22Rv1 (cell line): ENCODE measurements at regions not wholly inside any gene's neighbourhood (a gene's known extent, or its start where the extent isn't known, plus 50 kb on each side); places are given as distances from the start of the nearest gene placed in this dataset.

Experiments used
- H3K27ac ChIP-seq: fragments of 450-650 bp; 2 replicates; pipeline ENCODE4 v1.5.1; 2017
- ZFX ChIP-seq: fragments of 450-650 bp; IDR thresholded peaks from 2 replicates; pipeline ENCODE4 v1.6.1; 2017; ENCODE audit warnings: antibody characterized with exemption, borderline replicate concordance
- TF ChIP-seq, protein P1 (sequence below): fragments of 450-650 bp; IDR thresholded peaks from 2 replicates; pipeline ENCODE4 v1.5.1; 2017; ENCODE audit warnings: mild to moderate bottlenecking

GRCh38 chr13:107678075-107678689 is 537.2 kb downstream of the LIG4 start:
- no peak overlapping the region for H3K27ac ChIP-seq
- TF ChIP-seq, protein P1, sequence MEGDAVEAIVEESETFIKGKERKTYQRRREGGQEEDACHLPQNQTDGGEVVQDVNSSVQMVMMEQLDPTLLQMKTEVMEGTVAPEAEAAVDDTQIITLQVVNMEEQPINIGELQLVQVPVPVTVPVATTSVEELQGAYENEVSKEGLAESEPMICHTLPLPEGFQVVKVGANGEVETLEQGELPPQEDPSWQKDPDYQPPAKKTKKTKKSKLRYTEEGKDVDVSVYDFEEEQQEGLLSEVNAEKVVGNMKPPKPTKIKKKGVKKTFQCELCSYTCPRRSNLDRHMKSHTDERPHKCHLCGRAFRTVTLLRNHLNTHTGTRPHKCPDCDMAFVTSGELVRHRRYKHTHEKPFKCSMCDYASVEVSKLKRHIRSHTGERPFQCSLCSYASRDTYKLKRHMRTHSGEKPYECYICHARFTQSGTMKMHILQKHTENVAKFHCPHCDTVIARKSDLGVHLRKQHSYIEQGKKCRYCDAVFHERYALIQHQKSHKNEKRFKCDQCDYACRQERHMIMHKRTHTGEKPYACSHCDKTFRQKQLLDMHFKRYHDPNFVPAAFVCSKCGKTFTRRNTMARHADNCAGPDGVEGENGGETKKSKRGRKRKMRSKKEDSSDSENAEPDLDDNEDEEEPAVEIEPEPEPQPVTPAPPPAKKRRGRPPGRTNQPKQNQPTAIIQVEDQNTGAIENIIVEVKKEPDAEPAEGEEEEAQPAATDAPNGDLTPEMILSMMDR, result peak; percentile 29
- no peak for TF ChIP-seq ZFX

DNA sequence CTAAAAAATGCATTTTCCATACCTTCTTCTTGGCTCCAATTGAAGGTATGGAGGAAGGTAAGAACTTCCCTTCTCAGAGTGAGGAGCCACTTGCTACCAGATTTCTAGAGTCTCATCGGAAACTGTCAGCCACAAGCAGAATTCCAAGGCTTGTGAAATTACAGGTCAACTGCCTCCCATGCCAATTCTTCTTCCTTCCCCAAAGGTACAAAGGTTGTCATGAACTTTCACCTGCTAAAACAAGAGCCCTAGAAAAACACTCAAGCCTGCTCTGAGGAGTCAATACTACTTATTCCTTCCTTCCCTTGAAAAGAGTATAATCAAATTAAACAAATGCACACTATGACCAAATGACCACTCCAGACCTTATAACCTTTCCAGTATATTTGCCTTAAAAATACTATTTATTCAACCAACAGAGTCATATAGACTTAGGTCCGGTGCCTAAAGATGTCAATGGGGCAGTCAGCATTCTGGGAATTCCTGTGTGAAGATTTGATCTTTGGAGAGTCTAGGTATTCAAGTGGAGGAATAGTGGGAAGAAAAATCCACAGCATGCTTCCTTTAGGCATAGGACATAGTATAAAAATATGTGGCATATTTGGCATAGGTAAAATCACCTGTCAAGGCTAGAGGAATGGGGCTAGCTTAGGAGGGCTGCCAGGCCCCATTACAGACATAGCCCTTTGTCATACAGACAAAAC is 539.3 kb downstream of the LIG4 start:
- no peak overlapping the region for H3K27ac ChIP-seq
- no peak for TF ChIP-seq ZFX
- TF ChIP-seq, protein P1, result no peak

- no peak for TF ChIP-seq ZFX
- TF ChIP-seq, protein P1, result no peak
- H3K27ac ChIP-seq, result no peak overlapping the region
Measured at GRCh38 chr13:107669391-107669993, 545.8 kb downstream of the LIG4 start.

- TF ChIP-seq, protein P1, result no peak
- no peak for TF ChIP-seq ZFX
- no peak overlapping the region for H3K27ac ChIP-seq
Measured at GRCh38 chr13:107665926-107666458, 549.3 kb downstream of the LIG4 start.

DNA sequence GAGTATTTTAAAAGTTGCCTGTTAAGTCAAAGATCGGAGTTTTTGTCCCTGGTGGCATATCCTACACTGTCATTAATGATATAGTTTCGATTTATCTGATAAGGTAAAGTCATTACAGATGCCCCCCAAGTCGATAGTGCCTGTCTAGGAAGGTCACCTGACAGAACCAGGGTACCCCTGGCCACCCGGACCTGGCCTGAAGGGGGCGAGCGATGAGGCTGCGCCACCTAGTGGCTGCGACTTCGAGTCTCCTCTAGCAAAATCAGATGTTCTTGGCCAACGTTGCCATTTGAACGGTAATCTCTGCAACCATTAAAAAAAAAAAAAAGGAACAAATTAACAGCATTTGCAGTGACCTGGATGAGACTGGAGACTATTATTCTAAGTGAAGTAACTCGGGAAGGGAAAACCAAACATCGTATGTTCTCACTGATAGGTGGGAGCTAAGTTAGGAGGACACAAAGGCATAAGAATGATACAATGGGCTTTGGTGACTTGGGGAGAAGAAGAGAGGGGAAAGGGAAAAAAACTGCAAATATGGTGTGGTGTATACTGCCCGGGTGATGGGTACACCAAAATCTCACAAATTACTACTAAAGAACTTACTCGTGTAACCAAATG is 565.1 kb downstream of the LIG4 start:
- no peak overlapping the region for H3K27ac ChIP-seq
- no peak for TF ChIP-seq ZFX
- TF ChIP-seq, protein P1, result peak; percentile 95

GRCh38 chr13:107649079-107649478 is 566.3 kb downstream of the LIG4 start:
- no peak overlapping the region for H3K27ac ChIP-seq
- TF ChIP-seq, protein P1, result no peak
- TF ChIP-seq ZFX, result no peak
